Ovary (tissue), 7 donors: ENCODE measurements at regions not wholly inside any gene's neighbourhood (a gene's known extent, or its start where the extent isn't known, plus 50 kb on each side); places are given as distances from the start of the nearest gene placed in this dataset.

Experiments
- DNase-seq, 5 donors: peaks; one replicate each; pipeline ENCODE4 v3.0.0-alpha.2; 2019 to 2020
- H3K27ac ChIP-seq, 2 donors: fragments of 200-600 bp; one replicate each; pipeline versions ENCODE4 v1.5.1 to v1.8.0; 2019 to 2022
- H3K27me3 ChIP-seq: fragments of 200-600 bp; one replicate; pipeline ENCODE4 v1.8.0; 2022
- H3K36me3 ChIP-seq: fragments of 200-600 bp; sonication (generic); one replicate; pipeline ENCODE4 v1.5.1; 2019
- H3K4me1 ChIP-seq: one replicate; pipeline ENCODE4 v1.8.1; 2013; ENCODE audit warnings: mild to moderate bottlenecking, moderate library complexity; ENCODE audit not compliant: insufficient read depth
- H3K4me3 ChIP-seq: fragments of 200-600 bp; sonication (generic); one replicate; pipeline ENCODE4 v1.5.1; 2017
- H3K9me3 ChIP-seq, 2 donors: fragments of 200-600 bp in 1 of 2; sonication (generic) in 1 of 2; one replicate each; pipeline versions ENCODE4 v1.5.1 to v1.8.1; 2013 to 2019; ENCODE audit warnings: mild to moderate bottlenecking in 1 of 2, moderate library complexity in 1 of 2
- EP300 ChIP-seq: sonication (generic); formaldehyde crosslinking; IDR thresholded peaks from one replicate; pipeline ENCODE4 v1.6.1; 2017; ENCODE audit warnings: antibody characterized with exemption
- POLR2A ChIP-seq: fragments of 450-650 bp; IDR thresholded peaks from one replicate; pipeline ENCODE4 v1.6.1; 2017; ENCODE audit warnings: antibody characterized with exemption, mild to moderate bottlenecking, moderate library complexity
- WGBS, 3 donors: extraction: QIAGEN DNeasy Blood & Tissue Kit in 1 of 3; methylation state at CpG; one replicate each; pipeline versions ENCODE4 v1.1.5 to v1.1.7; 2013 to 2017; 5-methylcytosine and 5-hydroxymethylcytosine counted together
- intact Hi-C, 4 donors: fragments of 100-400 bp; cut with DNase I; formaldehyde crosslinking; loops; one replicate each; pipeline versions ENCODE4 v1.11.0 to v1.15.1; 2022 to 2023
- TF ChIP-seq, protein P1 (sequence below), 3 donors: fragments of 450-650 bp in 2 of 3; fragments of 200-600 bp in 1 of 3; IDR thresholded peaks; one replicate each; pipeline versions ENCODE4 v1.5.1 to v1.8.0; 2016 to 2022; ENCODE audit warnings: antibody characterized with exemption in 3 of 3, mild to moderate bottlenecking in 1 of 3
- donor health status: DM: no; HTN: no; CAD: no; lungs with moderate emphysema.
- donor health status: DM: no; HTN: no; CAD: no.
- donor health status: Bipolar disorder and iron deficiency.
- donor health status: DM: no; HTN: no; CAD: no.
- donor health status: DM: yes; HTN: yes; CAD: no.

DNA sequence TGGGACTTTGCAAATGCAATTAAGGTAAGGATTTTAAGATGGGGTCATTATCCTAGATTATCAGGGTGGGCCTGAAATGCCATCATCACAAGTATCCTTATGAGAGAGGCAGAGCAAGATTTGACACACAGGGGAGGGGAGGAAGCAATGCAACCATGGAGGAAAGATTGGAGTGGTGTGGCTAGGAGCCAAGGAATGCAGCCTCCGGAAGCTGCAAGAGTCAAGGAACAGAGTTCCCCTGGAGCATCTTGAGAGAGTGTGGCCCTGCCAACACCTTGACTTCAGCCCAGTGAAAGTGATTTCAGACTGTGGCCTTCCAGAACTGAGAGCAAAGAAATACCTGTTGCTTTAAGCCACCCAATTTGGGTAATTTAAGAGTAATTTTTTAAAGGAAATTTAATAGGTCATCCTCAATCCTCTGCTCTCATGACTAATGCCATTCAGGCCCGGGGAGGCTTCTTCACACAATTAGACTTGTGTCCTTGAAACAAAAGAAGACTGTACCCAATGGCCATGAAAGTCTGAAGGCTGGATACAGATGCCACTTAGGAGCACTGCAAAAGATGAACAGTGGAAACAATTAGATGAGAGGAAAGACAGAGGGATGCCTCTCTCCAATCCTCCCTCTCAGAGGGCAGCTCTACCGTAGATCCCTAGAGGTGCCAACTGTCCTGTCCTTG is 250.3 kb upstream of the ID2 start:
- Histone ChIP-seq H3K4me1 (no peaks in the 10 kb centered on the region), H3K4me3 (no peak overlapping the region), H3K36me3 (no peaks in the 10 kb centered on the region), H3K9me3 (no peaks in the 10 kb centered on the region), H3K27ac (no peak overlapping the region), H3K27me3 (no peaks in the 10 kb centered on the region)
- intact Hi-C loops, result no loop called here
- no peak for TF ChIP-seq EP300
- TF ChIP-seq POLR2A, result no peak
- TF ChIP-seq, protein P1, sequence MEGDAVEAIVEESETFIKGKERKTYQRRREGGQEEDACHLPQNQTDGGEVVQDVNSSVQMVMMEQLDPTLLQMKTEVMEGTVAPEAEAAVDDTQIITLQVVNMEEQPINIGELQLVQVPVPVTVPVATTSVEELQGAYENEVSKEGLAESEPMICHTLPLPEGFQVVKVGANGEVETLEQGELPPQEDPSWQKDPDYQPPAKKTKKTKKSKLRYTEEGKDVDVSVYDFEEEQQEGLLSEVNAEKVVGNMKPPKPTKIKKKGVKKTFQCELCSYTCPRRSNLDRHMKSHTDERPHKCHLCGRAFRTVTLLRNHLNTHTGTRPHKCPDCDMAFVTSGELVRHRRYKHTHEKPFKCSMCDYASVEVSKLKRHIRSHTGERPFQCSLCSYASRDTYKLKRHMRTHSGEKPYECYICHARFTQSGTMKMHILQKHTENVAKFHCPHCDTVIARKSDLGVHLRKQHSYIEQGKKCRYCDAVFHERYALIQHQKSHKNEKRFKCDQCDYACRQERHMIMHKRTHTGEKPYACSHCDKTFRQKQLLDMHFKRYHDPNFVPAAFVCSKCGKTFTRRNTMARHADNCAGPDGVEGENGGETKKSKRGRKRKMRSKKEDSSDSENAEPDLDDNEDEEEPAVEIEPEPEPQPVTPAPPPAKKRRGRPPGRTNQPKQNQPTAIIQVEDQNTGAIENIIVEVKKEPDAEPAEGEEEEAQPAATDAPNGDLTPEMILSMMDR (IDR thresholded peaks at IDR 0.05), result no peak
- 62 to 67% (median 67%) methylated on average over 3 of the region's 3 CpGs for WGBS, 3 donors
- no peak for DNase-seq

DNA sequence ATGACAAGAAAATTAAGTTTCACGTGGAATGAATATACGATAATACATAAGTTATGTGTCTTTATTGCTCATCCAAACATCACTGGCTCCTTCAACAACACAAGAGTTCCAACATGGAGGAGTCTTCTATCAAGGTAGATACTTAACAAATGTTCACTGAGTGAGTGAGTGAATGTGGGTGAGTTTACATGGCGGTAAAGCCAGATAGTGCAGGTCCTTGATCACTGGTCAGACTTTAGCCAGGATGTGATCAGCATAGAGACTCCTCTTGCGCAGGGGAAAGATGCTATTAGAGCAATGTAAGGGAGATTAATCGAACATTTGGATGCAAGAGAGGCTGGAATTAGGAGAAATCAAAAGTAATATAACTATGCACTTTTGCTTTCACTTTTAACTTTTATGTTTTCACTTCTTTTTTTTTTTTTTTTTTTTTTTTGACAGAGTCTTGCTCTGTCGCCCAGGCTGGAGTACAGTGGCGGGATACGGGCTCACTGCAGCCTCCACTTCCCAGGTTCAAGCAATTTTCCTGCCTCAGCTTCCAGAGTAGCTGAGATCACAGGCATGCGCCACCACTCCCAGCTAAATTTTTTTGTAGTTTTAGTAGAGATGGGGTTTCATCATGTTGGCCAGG is 249.0 kb upstream of the ID2 start:
- no peaks in the 10 kb centered on the region for H3K27me3 ChIP-seq
- H3K4me3 ChIP-seq, result no peak overlapping the region
- no peaks in the 10 kb centered on the region for H3K4me1 ChIP-seq
- WGBS, 3 donors, result 70 to 77% (median 77%) methylated on average over 9 of the region's 9 CpGs
- DNase-seq, result no peak
- intact Hi-C loops, result no loop called here
- H3K27ac ChIP-seq, result no peak overlapping the region
- H3K36me3 ChIP-seq, result no peaks in the 10 kb centered on the region
- no peaks in the 10 kb centered on the region for H3K9me3 ChIP-seq
- TF ChIP-seq, protein P1 (IDR thresholded peaks at IDR 0.05), result no peak
- TF ChIP-seq EP300, result no peak
- TF ChIP-seq POLR2A, result no peak

- intact Hi-C loops, result no loop called here
- DNase-seq, result no peak
Measured at GRCh38 chr2:8433390-8433789, 248.5 kb upstream of the ID2 start.

DNA sequence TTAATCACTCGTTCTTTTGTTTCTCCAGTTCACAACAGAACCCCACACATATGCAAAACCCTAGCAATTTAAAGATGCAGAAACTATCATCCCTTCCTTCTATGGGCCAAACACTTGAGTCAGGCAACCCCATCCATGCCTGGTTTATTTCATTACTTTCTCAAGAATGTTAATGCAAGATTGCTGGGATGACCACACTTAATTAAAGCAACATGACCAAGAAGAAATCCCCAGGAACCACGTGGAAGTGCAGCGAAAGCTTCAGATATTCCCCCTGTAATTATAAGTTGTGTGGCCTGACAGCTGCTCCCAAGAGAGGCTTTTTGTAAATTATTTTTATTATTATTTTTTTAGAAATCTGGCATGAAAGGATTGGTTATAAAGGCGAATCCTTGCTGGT is 246.2 kb upstream of the ID2 start:
- WGBS, 3 donors, result 75 to 83% (median 80%) methylated on average over 4 of the region's 4 CpGs
- Histone ChIP-seq H3K4me1 (no peaks in the 10 kb centered on the region), H3K9me3 (no peaks in the 10 kb centered on the region), H3K36me3 (no peaks in the 10 kb centered on the region), H3K27me3 (no peaks in the 10 kb centered on the region), H3K27ac (no peak overlapping the region), H3K4me3 (no peak overlapping the region)
- TF ChIP-seq EP300, result no peak
- no peak for TF ChIP-seq POLR2A
- TF ChIP-seq, protein P1 (IDR thresholded peaks at IDR 0.05), result no peak
- intact Hi-C loops, result no loop called here
- no peak for DNase-seq

More at GRCh38 chr2:8433390-8433789, 248.5 kb upstream of the ID2 start:
- Histone ChIP-seq H3K27ac (no peak overlapping the region), H3K4me1 (no peaks in the 10 kb centered on the region), H3K9me3 (no peaks in the 10 kb centered on the region), H3K36me3 (no peaks in the 10 kb centered on the region), H3K4me3 (no peak overlapping the region), H3K27me3 (no peaks in the 10 kb centered on the region)
- WGBS, 3 donors, result 87 to 91% (median 90%) methylated on average over 3 of the region's 3 CpGs
- TF ChIP-seq EP300 (no peak), POLR2A (no peak)
- TF ChIP-seq, protein P1 (IDR thresholded peaks at IDR 0.05), result no peak
